GM19023 (cell line): ENCODE measurements at regions not wholly inside any gene's neighbourhood (a gene's known extent, or its start where the extent isn't known, plus 50 kb on each side); places are given as distances from the start of the nearest gene placed in this dataset.

Experiments
- ATAC-seq: cut with Tn5 transposase; IDR thresholded peaks from one replicate; pipeline ENCODE4 v1.9.1; 2021; ENCODE audit warnings: mild to moderate bottlenecking, moderate library complexity; ENCODE audit not compliant: unreplicated experiment

DNA sequence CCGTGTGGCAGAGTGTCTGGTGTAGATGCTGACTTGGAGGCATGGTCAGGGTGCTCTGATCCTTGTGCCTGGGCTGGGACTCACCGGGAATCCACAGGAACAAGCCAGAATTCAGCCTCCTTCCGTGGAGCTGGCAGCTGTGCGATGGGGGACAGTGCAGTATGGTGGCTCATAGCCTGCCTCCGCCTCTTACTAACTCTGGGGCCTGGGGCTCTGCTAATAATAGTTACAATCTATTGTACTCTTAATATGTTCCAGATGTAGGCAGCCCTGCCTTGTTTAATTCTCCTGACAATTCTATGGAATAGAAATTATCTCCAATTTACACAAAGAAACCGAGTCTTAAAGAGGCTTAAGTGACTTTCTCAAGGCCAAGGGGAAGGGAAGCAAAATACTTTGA, 77.6 kb downstream of the PCDH1 start:
- no peak for ATAC-seq

DNA sequence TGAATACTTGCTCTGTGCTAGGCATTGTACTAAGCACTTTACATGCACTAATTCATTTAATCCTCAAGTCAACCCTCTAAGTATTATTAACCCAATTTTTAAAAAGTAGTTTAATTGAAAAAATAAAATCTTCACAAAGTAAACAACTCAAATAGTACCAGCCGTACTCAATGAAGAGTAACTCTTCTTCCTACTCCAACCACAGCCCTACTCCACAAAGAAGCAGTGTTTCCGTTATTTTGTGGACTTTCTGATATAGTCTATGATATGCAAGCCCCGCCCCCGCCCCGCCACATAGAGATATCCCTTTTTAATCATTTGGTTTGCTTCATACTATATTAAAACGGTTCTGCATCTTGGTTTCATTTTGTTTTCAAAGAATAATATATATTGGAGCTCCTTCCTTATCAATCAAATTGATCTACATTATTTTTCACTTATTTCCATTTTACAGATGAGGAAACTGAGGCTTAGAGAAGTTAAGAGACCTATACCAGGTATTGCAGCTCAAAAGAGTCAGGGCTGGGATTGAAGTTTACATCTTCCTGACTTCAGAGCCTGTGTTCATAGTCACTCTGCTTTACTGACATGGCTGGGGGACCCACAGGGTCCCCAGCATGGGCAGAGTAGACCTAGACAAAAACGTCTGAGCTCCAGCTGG, 78.6 kb downstream of the PCDH1 start:
- ATAC-seq: no peak

DNA sequence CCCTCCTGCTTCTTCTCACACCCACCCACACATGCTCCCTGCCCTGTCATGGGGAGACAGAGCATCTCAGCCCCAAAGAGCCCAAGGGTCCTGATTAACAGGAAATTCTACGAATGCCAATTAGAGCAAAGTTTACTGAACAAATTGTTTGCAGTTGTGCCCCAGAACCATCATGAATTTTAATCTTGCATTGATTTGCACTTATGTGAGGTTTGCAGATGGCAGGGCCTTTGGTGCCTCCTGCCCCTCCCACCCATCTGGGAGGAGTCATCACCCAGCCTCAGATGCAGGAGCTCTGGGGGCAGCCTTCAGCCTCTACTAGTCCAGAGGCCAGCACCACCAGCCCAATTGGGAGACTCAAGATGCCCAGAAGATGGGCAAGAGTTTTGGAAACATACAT, 80.8 kb downstream of the PCDH1 start:
- no peak for ATAC-seq

DNA sequence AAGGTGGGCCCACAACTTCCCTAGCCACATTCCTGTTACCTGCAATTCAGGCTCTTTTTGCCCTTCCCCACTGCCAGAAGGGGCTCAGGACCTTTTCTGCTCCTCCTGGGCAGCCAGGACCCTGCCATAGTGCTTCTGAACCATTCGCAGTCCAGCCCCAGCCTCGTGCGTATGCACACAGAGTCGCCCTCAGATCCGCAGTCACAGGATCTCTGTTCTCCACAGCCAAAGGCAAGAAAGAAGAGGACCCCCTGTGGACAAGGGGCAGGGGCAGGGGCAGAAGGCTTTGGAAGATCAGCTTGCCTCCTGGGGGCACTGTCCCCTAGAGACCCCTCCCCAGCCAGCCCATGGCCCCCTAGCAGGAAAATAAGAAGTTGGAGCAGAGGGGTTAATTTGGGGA, 82.8 kb downstream of the PCDH1 start:
- no peak for ATAC-seq

DNA sequence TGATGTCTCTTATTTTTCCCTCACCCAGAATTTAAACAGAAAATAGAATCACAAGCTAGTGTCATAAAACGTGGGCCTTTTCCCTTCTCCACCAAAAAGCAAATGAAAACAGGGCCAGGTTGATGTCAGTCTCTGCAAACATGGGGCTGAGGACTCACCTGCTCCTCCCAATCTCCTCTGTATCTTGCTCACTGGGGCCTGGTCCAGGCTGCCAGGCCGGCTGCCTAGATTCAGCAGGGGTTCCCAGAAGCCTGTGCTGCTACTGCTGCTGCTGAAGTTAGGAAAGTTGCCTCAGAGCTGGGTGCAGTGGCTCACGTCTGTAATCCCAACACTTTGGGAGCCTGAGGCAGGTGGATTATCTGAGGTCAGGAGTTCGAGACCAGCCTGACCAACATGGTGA, 84.3 kb downstream of the PCDH1 start:
- no peak for ATAC-seq

DNA sequence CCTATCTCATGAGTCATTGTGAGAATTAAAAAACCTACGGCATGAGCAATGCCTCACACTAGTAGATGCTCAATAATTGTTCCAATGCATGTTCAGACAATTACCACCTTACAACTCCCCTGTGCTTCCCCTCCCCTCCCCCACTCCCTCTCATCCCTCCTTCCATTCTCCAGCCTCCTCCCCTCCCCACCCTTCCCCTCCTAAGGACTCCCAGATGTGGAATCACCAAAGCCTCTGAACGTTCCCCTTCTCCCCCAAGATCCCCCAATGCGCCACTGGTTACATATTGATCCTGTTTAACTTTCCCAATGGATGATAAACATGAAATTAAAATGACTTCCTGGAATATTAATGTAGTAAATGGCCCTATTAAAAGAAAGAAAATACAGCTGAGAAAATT, 84.8 kb downstream of the PCDH1 start:
- ATAC-seq: no peak

DNA sequence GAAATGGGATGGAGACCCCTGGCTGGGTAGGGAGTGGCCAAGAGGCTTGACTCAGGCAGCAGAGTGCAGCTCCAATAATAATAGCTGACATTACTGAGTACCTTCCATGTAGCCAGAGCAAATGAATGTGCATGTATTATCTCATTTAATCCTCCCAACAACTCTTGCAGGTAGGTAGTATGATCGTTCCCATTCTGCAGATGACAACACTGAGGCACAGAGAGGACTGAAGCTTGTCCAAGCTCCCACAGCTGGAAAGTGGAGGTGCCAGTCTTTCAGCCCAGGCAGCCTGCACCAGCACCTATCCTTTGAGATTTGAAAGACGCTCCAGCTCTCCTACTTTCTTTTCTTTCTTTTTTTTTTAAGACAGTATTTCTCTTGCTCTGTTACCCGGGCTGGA, 87.6 kb downstream of the PCDH1 start:
- ATAC-seq: no peak

DNA sequence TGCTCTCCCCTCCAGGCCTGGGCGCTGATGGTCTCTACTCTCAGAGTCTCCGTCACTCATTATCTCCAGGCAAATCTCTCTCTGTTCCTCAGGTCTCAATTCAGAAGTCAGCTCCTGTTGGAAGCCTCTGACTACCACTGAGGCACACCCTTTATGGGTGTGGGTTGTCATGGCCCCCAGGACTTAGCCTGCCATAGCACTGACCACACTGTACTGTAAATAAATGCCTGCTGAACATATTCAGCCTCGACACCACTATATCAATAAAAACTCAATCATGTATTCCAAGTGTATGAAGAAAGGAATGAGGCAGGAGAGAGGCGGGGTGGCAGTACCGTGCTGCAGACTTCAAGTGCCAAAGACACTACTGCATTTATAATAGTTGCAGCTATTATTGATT, 88.9 kb downstream of the PCDH1 start:
- no peak for ATAC-seq

DNA sequence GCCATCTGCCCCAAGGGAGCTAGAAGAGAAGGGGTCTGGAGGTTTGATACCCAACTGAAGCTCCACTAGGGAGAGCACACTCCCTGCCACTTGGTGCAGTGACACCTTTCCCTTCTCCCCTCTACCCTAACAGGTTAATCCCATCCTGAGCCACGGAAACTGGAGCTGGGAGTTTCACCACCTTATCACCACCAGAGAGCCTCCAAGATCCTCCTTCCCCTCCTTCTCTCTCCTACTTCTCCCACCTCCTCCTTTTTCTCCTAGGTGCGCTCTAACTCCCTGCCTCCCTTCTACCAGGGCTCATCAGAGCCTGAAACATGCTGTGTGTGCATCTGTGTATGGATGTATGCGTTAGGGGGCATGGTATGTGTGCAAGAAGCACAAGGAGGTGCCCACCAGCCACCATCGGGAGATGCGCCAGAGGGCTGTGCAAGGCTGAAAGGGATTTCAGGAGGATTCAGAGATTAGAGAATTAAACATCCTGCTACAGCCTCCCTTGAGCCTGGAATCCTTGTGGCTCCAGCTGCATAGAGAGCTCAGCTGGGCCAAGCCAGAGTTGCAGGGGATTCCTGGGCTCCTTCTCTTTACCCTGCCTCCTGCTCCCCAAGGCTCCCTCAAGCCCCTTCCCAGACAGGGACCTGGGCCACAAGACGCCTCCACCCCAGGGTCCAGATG, 89.8 kb downstream of the PCDH1 start:
- no peak for ATAC-seq

DNA sequence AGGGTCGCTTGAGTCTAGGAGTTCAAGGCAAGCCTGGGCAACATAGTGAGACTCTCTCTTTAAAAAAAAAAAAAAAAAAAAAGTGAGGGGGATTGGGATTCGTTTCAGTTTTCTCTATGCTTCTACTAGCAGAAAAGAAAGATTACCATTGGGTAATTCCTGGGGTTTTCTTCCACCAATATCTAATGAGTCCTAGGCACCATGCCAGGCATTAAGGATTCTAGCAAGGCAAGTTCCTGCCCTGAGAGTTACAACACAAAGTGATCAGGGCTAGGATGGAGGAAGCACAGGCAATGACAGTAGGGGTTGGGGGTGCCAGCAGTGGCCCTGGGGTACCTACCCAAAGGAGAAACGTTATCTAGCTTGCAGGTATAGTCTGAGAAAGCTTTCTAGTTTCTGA, 90.8 kb downstream of the PCDH1 start:
- ATAC-seq: no peak

DNA sequence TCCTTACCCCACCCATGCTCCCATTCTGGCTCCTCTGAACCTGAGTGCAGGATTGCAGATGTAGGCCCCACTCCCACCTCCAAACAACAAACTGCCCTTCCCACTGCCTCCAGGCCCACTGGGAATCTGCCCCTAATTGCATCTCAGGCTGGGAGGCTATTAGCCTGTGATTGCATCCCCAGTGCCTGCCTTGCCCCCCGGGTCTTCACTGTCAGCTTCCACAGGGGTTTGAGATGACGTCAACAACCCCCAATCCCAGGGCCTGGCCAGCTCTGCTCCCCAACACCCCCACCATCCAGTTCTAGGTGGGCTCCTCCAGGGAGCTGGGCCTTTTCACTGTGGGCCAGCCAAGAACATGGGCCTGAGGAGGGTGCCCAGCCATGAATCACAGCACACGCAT, 91.5 kb downstream of the PCDH1 start:
- no peak for ATAC-seq

DNA sequence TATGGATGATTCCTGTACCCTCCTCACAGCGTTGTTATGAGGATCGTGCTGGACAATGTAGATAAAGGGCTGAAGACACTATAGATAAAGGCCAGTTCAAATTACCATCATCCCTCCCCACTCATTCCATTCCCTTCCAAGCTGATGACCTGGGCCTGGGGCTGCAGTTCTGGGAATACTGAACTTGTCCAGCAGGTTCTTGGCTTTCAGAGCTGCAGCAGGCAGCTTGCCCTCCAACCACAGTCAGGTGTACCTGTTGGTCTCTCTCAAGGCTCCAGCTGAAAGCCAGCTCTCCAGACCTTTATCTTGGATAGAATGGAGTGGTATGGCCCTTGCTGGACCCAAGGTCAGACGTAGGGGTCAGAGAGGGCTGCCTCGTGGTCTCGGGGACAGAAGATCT, 92.5 kb downstream of the PCDH1 start:
- no peak for ATAC-seq

DNA sequence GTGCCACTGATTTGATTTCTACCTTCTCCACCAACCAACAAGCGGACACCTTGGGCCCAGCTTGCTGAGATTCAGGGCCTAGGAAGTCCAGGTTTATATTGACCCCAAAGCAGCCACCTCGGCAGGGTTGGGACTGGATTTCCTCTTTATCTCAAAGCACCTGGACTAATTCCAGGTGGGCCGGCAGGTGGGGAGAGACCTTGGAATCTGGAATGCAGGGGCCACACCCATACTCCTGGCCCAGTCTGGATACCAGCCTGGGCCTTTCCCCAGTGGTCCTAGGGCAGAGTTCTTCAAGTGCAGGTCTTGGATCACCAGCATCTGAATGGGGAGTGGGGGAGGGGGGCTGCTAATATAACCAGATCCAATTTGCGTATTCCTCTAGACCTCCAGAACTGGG, 93.1 kb downstream of the PCDH1 start:
- no peak for ATAC-seq

DNA sequence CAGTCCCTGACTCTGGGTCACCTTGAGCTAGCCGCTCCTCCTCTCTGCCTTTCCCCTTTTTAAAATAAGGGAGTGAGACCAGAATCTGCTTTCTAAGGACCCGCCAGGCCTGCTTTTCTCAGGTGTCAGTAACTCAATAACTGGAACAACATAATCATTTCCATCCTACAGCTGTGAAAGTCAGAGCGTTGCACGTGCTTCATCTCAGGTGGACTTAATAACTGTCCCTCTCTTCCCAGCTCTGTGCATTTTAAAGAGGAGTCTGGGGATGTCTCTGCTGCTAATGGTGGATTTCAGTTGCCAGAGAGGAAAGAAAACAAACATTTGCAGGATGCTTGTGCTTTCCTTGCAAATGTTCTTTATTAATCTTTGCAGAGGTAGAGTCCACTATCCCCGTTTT, 93.7 kb downstream of the PCDH1 start:
- no peak for ATAC-seq

DNA sequence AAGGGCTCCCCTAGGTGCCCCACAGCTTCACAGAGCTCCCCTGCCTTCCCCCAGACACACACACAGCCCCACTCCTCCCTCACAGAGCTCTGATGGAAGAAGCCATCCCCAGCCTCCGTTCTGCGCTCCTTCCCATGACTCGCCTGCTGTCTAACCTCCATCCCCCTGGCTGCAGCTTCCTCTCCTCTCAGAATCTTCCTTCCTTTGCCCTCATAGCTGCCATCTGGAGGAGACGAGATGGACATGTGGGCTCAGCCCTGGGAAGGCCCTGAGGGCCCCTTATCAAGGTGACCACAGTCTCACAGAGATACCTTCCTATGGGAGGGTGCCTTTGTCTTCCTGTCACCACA, 94.3 kb downstream of the PCDH1 start:
- ATAC-seq: no peak

DNA sequence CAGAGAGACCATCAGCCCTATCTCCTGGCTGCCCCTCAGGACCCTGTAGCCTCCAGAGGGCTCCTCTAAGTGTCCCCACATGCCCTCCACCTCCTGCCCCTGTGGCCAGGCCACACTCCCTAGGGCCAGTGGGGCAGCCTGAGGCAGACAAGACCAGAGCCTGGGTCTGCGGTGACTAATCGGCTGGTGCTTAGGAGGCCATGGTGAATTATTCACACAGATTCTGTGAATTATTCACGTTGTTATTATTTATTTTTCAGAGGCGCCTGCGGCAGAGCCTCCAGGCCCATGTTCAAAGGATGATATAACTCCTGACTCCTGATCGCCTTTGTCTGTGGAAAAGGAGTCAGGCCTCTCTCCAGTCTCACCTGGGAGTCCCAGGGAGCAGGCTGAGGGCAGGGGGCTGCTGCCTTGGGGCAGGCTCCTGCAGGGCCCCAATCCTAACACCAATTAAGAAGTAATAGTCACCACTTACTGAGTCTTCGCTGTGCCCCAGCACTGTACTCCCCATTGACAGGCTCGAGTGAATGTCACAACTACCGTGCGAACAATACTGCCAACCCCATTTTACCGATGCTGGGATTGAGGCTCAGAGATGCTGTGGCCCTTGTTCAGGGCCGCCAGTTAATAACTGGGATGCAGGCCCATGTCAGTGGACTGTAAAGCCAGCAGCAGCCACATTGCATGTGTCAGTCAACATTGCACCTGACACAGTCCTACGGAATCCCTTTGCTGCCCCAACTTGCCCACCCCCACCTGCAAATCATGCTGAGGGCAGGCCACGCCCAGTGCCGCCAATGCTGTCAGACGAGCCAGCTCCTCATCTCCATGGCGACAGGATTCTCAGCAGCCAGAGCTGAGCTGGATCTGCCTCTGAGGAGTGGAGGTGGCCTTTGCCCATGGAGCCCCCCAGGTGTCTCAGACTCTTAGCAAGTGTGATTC, 94.9 kb downstream of the PCDH1 start:
- ATAC-seq: no peak

DNA sequence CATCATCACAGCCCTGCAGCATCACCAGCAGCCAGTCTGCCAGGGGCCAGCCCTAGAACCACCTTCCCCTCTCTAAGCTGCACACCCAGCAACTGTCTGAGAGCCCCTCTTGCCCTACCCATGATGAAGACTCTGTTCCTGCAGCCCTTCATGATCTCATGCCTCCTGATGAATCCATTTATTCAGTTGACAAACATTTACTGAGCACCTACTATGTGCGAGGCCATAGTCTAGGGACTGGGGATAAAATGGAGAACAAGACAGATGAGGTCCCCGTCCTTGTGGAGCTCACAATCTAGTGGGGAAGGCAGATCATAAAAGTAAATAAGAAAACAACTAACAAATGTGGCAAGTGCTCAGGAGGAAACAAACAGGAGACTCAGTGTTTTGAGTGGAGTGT, 96.3 kb downstream of the PCDH1 start:
- ATAC-seq: no peak

DNA sequence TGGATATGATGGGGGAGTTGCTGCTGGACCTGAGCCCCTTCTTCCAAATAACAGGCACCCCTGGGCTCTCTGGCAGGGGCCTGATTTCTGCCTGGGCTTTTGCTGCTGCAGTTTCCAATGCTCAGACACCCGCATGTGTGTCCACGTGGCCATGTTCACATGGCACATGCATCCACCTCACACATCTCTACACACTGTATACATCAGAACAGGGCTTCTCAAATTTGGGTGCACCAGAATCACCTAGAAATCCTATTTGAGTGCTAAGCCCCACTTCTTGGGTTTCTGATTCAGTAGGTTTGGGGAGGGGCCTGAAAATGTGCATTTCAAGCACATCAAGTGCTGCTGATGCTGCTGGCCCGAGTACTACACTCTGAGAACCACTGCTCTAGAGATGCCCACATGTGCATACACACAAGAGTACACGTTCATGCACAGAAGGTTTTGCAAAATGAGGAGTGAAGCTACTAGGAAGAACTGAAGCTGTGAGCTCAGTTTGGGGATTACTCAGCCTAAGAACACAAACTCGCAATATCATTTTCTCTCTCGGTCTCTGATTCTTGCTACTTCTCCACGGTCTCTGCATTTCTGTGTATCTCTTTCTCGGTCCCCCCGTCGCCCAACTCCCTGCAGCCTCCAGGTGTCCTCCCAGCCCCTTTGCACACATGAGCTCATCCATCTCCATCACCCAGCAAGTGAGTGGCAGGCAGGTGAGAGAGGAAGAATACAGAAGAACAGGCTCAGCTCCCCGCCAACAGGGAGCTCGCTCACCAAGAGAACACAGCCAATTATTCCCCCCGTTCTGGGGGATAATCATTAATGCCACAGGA, 97.0 kb downstream of the PCDH1 start:
- ATAC-seq: no peak

DNA sequence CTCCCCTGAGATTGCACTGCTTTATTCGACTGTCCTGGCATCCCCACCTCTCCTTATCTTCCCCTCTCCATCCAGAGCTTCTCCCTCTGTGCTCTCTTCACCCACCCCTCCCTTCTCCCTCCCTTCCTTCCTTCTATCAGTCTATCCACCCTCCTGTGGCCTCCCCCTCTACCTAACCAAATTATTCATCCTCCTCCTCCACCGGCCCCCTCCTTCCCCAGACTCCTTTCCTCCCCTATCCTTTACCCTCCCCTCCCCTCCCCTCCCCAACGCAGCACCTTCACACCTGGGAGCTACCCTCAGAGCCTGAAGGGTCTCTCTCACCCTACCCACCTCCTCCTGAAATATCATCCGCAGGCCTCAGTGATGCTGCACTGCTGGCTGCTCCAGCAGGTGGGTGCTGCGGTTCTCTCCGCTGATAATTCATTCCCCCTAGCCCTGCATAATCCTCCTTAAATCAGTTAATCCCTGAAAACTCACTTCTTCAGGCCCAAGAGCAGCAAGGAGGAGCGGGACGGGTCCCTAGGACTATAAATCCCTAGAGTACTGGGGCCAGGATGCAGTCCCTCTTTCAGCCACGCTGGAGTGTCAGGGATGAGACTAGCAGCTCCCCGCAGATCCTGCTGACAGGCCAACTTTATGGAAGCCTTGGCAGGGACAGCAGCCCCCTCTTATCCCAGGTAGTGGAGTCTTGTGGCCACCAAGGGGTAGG, 97.8 kb downstream of the PCDH1 start:
- no peak for ATAC-seq

DNA sequence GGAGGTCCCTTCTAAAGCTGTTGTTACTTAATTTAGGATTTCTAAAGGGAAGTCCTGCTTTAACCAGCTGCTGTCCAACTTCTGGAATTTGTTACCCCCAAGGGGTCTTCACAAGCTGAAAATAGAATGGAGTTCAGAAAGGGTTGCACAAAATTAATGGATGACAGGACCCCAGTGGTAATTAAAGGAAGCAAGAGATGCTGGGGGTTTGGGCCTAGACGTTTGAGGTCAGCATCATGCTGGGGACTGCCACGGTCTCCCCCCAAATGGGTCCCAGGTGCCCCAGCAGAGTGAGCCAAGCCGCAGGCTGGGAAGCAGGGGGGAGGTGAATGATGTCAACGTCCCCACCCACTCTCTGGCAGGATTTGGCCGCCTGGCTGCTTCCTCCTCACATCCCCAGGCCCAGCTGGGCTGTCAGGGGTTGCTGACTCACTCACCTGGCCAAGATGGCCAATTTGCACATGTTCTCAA, 97.5 kb upstream of the ARAP3 start:
- ATAC-seq: no peak
